PFSK-1 (cell line): ENCODE measurements at regions not wholly inside any gene's neighbourhood (a gene's known extent, or its start where the extent isn't known, plus 50 kb on each side); places are given as distances from the start of the nearest gene placed in this dataset.

Experiments
- FOXP2 ChIP-seq: optimal IDR thresholded peaks from 2 replicates; pipeline ENCODE3; 2011; ENCODE audit warnings: borderline replicate concordance, control low read depth, inconsistent platforms; ENCODE audit not compliant: insufficient read depth; ENCODE audit errors: extremely low read length, extremely low read depth
- POLR2AphosphoS5 ChIP-seq: IDR thresholded peaks from 2 replicates; pipeline ENCODE4 v1.6.1; 2012; ENCODE audit warnings: low read depth, mild to moderate bottlenecking, control low read depth, low read length, moderate library complexity
- SIN3A ChIP-seq: IDR thresholded peaks from 2 replicates; pipeline ENCODE4 v1.6.1; 2012; ENCODE audit warnings: mild to moderate bottlenecking, low read length, moderate library complexity, borderline replicate concordance; ENCODE audit not compliant: insufficient read depth
- TAF1 ChIP-seq: IDR thresholded peaks from 2 replicates; pipeline ENCODE4 v1.6.1; 2012; ENCODE audit warnings: low read length, control low read depth, borderline replicate concordance; ENCODE audit not compliant: insufficient read depth
- TF ChIP-seq, protein P1 (sequence below), 2 experiments: IDR thresholded peaks; 2 replicates each; pipeline versions ENCODE4 v1.6.1 to v1.8.0; 2011 to 2012; ENCODE audit warnings: low read depth in 2 of 2, low read length in 2 of 2, control low read depth in 1 of 2, inconsistent platforms in 1 of 2, mild to moderate bottlenecking in 1 of 2, moderate library complexity in 1 of 2; ENCODE audit not compliant: insufficient read depth in 1 of 2

DNA sequence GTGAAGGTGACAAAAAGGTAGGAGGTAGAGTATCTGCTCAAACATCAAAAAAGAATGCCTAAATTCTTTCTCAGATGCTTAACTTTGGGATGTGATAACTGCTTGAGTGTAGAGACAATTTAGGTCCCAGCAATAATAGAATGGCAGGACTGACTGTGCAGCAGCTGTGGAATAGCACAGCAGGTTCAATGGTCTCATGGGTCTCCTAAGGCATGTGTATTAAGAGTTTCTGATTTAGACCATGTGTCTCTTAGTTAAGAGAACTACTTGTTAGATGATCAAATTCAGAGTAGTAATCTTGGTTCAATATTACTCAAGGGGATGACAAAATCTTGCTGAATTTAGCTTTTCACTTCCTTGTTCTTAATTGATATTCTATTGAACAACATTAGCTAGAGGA is 72.0 kb downstream of the ALX1 start:
- TF ChIP-seq POLR2AphosphoS5, result no peak
- no peak for TF ChIP-seq TAF1
- no peak for TF ChIP-seq FOXP2
- TF ChIP-seq SIN3A, result no peak
- TF ChIP-seq, protein P1, sequence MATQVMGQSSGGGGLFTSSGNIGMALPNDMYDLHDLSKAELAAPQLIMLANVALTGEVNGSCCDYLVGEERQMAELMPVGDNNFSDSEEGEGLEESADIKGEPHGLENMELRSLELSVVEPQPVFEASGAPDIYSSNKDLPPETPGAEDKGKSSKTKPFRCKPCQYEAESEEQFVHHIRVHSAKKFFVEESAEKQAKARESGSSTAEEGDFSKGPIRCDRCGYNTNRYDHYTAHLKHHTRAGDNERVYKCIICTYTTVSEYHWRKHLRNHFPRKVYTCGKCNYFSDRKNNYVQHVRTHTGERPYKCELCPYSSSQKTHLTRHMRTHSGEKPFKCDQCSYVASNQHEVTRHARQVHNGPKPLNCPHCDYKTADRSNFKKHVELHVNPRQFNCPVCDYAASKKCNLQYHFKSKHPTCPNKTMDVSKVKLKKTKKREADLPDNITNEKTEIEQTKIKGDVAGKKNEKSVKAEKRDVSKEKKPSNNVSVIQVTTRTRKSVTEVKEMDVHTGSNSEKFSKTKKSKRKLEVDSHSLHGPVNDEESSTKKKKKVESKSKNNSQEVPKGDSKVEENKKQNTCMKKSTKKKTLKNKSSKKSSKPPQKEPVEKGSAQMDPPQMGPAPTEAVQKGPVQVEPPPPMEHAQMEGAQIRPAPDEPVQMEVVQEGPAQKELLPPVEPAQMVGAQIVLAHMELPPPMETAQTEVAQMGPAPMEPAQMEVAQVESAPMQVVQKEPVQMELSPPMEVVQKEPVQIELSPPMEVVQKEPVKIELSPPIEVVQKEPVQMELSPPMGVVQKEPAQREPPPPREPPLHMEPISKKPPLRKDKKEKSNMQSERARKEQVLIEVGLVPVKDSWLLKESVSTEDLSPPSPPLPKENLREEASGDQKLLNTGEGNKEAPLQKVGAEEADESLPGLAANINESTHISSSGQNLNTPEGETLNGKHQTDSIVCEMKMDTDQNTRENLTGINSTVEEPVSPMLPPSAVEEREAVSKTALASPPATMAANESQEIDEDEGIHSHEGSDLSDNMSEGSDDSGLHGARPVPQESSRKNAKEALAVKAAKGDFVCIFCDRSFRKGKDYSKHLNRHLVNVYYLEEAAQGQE (IDR thresholded peaks at IDR 0.05; ENCODE audit: insufficient read depth in 1 of 2, low read depth in 2 of 2, low read length in 2 of 2), result no peak

- TF ChIP-seq, protein P1 (IDR thresholded peaks at IDR 0.05; ENCODE audit: insufficient read depth in 1 of 2, low read depth in 2 of 2, low read length in 2 of 2), result no peak
- TF ChIP-seq FOXP2 (no peak), SIN3A (no peak), TAF1 (no peak), POLR2AphosphoS5 (no peak)
These were observed 76.8 kb downstream of the ALX1 start for GRCh38 chr12:85356596-85357385.

GRCh38 chr12:85357609-85358008 is 77.6 kb downstream of the ALX1 start:
- no peak for TF ChIP-seq TAF1
- TF ChIP-seq, protein P1 (IDR thresholded peaks at IDR 0.05; ENCODE audit: insufficient read depth in 1 of 2, low read depth in 2 of 2, low read length in 2 of 2), result no peak
- no peak for TF ChIP-seq FOXP2
- no peak for TF ChIP-seq POLR2AphosphoS5
- TF ChIP-seq SIN3A, result no peak

DNA sequence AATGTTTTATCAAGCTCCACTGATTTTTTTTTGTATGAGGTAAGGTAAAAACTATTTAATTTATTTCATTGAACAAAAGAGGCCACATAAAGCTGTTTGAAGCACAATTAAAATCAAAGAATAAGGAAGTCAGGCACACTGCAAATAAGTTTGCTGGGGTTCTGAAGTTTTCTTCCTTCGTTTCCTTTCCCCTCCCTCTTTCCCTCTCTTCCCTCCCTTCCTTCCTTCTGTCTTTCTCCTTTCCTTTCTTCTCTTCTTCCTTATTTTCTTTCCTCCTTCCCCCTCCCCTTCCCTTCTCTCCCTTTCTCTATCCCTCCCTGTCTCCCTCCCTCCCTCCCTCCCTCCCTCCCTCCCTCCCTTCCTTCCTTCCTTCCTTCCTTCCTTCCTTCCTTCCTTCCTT is 78.7 kb downstream of the ALX1 start:
- TF ChIP-seq TAF1, result no peak
- TF ChIP-seq FOXP2, result no peak
- TF ChIP-seq, protein P1 (IDR thresholded peaks at IDR 0.05; ENCODE audit: insufficient read depth in 1 of 2, low read depth in 2 of 2, low read length in 2 of 2), result no peak
- no peak for TF ChIP-seq SIN3A
- no peak for TF ChIP-seq POLR2AphosphoS5
